H1 (cell line): ENCODE measurements at regions not wholly inside any gene's neighbourhood (a gene's known extent, or its start where the extent isn't known, plus 50 kb on each side); places are given as distances from the start of the nearest gene placed in this dataset.

Experiments
- CTCF ChIA-PET: fragments of 300-600 bp; sonication (Branson Sonifier 250); formaldehyde crosslinking; loops from one replicate; lab custom pipeline; 2021; ENCODE audit not compliant: partially characterized antibody; lab: Charles Lee
- POLR2A ChIA-PET: fragments of 300-600 bp; sonication (Branson Sonifier 250); formaldehyde crosslinking; loops from one replicate; lab custom pipeline; 2021; ENCODE audit warnings: inconsistent platforms; ENCODE audit not compliant: partially characterized antibody; lab: Charles Lee
- DNase-seq, 2 experiments: peaks; one replicate each; pipeline versions ENCODE4 v3.0.0 to v3.0.0-alpha.2; 2010 to 2022; ENCODE audit warnings: low spot score in 2 of 2, low read depth in 1 of 2, mixed read lengths in 1 of 2
- FAIRE-seq: peaks from 2 replicates; lab custom pipeline; 2011; peaks lifted over from hg19 to GRCh38; lab: Jason Lieb, UNC
- H2AFZ ChIP-seq: 2 replicates; pipeline ENCODE4 v1.8.1; 2012; ENCODE audit warnings: low read length, inconsistent platforms
- H2AK5ac ChIP-seq: 2 replicates; pipeline ENCODE4 v1.6.1; 2013; ENCODE audit warnings: low read depth, low read length
- H2BK120ac ChIP-seq: replicated peaks from 2 replicates; pipeline ENCODE3; 2013; ENCODE audit warnings: low read depth, low read length, inconsistent platforms
- H2BK12ac ChIP-seq: 2 replicates; pipeline ENCODE4 v1.6.1; 2013; ENCODE audit warnings: low read depth, low read length
- H2BK15ac ChIP-seq: 2 replicates; pipeline ENCODE4 v1.6.1; 2013; ENCODE audit warnings: low read length
- H2BK20ac ChIP-seq: 2 replicates; pipeline ENCODE4 v1.6.1; 2013; ENCODE audit warnings: low read length
- H2BK5ac ChIP-seq: 2 replicates; pipeline ENCODE4 v1.6.1; 2013; ENCODE audit warnings: low read depth, low read length
- H3K14ac ChIP-seq: 2 replicates; pipeline ENCODE4 v1.6.1; 2013; ENCODE audit warnings: inconsistent platforms; ENCODE audit not compliant: insufficient read length
- H3K18ac ChIP-seq: 2 replicates; pipeline ENCODE4 v1.6.1; 2013; ENCODE audit warnings: low read length; ENCODE audit errors: extremely low read depth
- H3K23ac ChIP-seq: 2 replicates; pipeline ENCODE4 v1.6.1; 2013; ENCODE audit warnings: inconsistent platforms; ENCODE audit not compliant: insufficient read length
- H3K23me2 ChIP-seq: 2 replicates; pipeline ENCODE4 v1.6.1; 2013; ENCODE audit warnings: low read depth, low read length
- H3K27ac ChIP-seq: 2 replicates; pipeline ENCODE4 v1.6.1; 2011; ENCODE audit warnings: low read depth, low read length, inconsistent platforms
- H3K27me3 ChIP-seq, 4 experiments: replicated peaks in 1 of 4; 1 replicate in 1 of 4; 2 replicates in 3 of 4; pipeline versions ENCODE4 v1.6.1 to v1.8.1; 2011 to 2013; ENCODE audit warnings: low read length in 3 of 4, mild to moderate bottlenecking in 3 of 4, inconsistent platforms in 2 of 4, mixed read lengths in 2 of 4, moderate library complexity in 1 of 4; ENCODE audit not compliant: control insufficient read depth in 3 of 4, insufficient read depth in 3 of 4; ENCODE audit errors: extremely low read depth in 1 of 4
- H3K36me3 ChIP-seq, 4 experiments: 2 replicates each; pipeline versions ENCODE4 v1.6.1 to v1.8.1; 2011 to 2013; ENCODE audit warnings: mild to moderate bottlenecking in 4 of 4, low read length in 3 of 4, moderate library complexity in 2 of 4, control low read depth in 1 of 4, inconsistent platforms in 1 of 4; ENCODE audit not compliant: insufficient read depth in 4 of 4, control insufficient read depth in 2 of 4
- H3K4ac ChIP-seq: replicated peaks from 2 replicates; pipeline ENCODE3; 2013; ENCODE audit warnings: low read length, low read depth, mixed read lengths, inconsistent platforms; ENCODE audit not compliant: insufficient read length
- H3K4me1 ChIP-seq, 4 experiments: replicated peaks in 1 of 4; 1 replicate in 1 of 4; 2 replicates in 3 of 4; pipeline versions ENCODE4 v1.6.1 to v1.8.1; 2011 to 2013; ENCODE audit warnings: low read length in 3 of 4, inconsistent platforms in 2 of 4, mixed read lengths in 1 of 4; ENCODE audit not compliant: insufficient read depth in 4 of 4, control insufficient read depth in 3 of 4
- H3K4me2 ChIP-seq, 2 experiments: 2 replicates each; pipeline versions ENCODE4 v1.6.1 to v1.8.1; 2011 to 2013; ENCODE audit warnings: low read depth in 2 of 2, low read length in 2 of 2, control low read depth in 1 of 2, inconsistent platforms in 1 of 2, mild to moderate bottlenecking in 1 of 2; ENCODE audit not compliant: insufficient read depth in 1 of 2
- H3K4me3 ChIP-seq, 4 experiments: fragments of 200-600, 300-600 bp in 1 of 4; sonication (generic), shearing (Covaris generic), sonication (Bioruptor Twin) in 1 of 4; 2 replicates each; pipeline versions ENCODE4 v1.5.1 to v1.8.1; 2011 to 2016; ENCODE audit warnings: low read length in 4 of 4, low read depth in 3 of 4, control low read depth in 2 of 4, inconsistent platforms in 2 of 4, mild to moderate bottlenecking in 2 of 4, mixed read lengths in 1 of 4, moderate library complexity in 1 of 4; ENCODE audit not compliant: insufficient read depth in 2 of 4; ENCODE audit errors: extremely low read depth in 1 of 4
- H3K56ac ChIP-seq: replicated peaks from 2 replicates; pipeline ENCODE3; 2013; ENCODE audit warnings: low read depth, mild to moderate bottlenecking, mixed read lengths, low read length, inconsistent platforms; ENCODE audit not compliant: insufficient read length
- H3K79me1 ChIP-seq: 2 replicates; pipeline ENCODE4 v1.6.1; 2013; ENCODE audit warnings: low read depth, low read length, control low read depth
- H3K79me2 ChIP-seq, 2 experiments: 2 replicates each; pipeline versions ENCODE4 v1.6.1 to v1.8.1; 2012 to 2013; ENCODE audit warnings: low read length in 2 of 2, mild to moderate bottlenecking in 2 of 2, inconsistent platforms in 1 of 2; ENCODE audit not compliant: insufficient read depth in 2 of 2, control insufficient read depth in 1 of 2
- H3K9ac ChIP-seq, 4 experiments: replicated peaks in 1 of 4; 1 replicate in 1 of 4; 2 replicates in 3 of 4; pipeline versions ENCODE4 v1.6.1 to v1.8.1; 2011 to 2013; ENCODE audit warnings: low read depth in 3 of 4, low read length in 3 of 4, control low read depth in 2 of 4, mild to moderate bottlenecking in 2 of 4, moderate library complexity in 2 of 4, inconsistent platforms in 1 of 4; ENCODE audit errors: extremely low read depth in 1 of 4
- H3K9me3 ChIP-seq, 2 experiments: 2 replicates each; pipeline versions ENCODE4 v1.6.1 to v1.8.1; 2012 to 2013; ENCODE audit warnings: mild to moderate bottlenecking in 2 of 2, moderate library complexity in 2 of 2, control low read depth in 1 of 2, inconsistent platforms in 1 of 2, low read depth in 1 of 2, low read length in 1 of 2, mixed read lengths in 1 of 2; ENCODE audit not compliant: insufficient read depth in 2 of 2
- H4K20me1 ChIP-seq, 2 experiments: replicated peaks in 1 of 2; 2 replicates each; pipeline versions ENCODE3 to v1.8.1; 2011 to 2013; ENCODE audit warnings: inconsistent platforms in 2 of 2, low read length in 2 of 2, mild to moderate bottlenecking in 1 of 2; ENCODE audit not compliant: insufficient read depth in 2 of 2, control insufficient read depth in 1 of 2
- H4K5ac ChIP-seq: 2 replicates; pipeline ENCODE4 v1.6.1; 2013; ENCODE audit warnings: low read length, low read depth, mixed read lengths, inconsistent platforms; ENCODE audit not compliant: insufficient read length
- H4K8ac ChIP-seq: 2 replicates; pipeline ENCODE4 v1.8.0; 2013; ENCODE audit warnings: mild to moderate bottlenecking, moderate library complexity, low read length, inconsistent platforms; ENCODE audit not compliant: insufficient read depth; ENCODE audit errors: extremely low read depth
- H4K91ac ChIP-seq: replicated peaks from 2 replicates; pipeline ENCODE3; 2013; ENCODE audit warnings: low read length, mixed read lengths, inconsistent platforms; ENCODE audit not compliant: insufficient read length
- CHD1 ChIP-seq: IDR thresholded peaks from 2 replicates; pipeline ENCODE4 v1.6.1; 2012; ENCODE audit warnings: low read depth, low read length, improper control_type of control experiment
- NANOG ChIP-seq: IDR thresholded peaks from 2 replicates; pipeline ENCODE4 v1.6.1; 2011; ENCODE audit warnings: low read length, low read depth, mild to moderate bottlenecking, inconsistent platforms; ENCODE audit not compliant: insufficient read depth, poor library complexity, severe bottlenecking
- WGBS, 2 experiments: shearing (Covaris generic) in 1 of 2; methylation state at CpG; one replicate each; pipeline versions ENCODE4 v1.1.6 to v1.1.7; 2013 to 2015; ENCODE audit warnings: low lambda C conversion rate in 2 of 2, mixed read lengths in 2 of 2, inconsistent platforms in 1 of 2, low coverage in 1 of 2, missing lambda C conversion rate in 1 of 2; ENCODE audit not compliant: insufficient replicate concordance in 2 of 2, insufficient coverage in 1 of 2, insufficient read length in 1 of 2; ENCODE audit errors: extremely low coverage in 1 of 2, missing lambda C conversion rate in 1 of 2; 5-methylcytosine and 5-hydroxymethylcytosine counted together

DNA sequence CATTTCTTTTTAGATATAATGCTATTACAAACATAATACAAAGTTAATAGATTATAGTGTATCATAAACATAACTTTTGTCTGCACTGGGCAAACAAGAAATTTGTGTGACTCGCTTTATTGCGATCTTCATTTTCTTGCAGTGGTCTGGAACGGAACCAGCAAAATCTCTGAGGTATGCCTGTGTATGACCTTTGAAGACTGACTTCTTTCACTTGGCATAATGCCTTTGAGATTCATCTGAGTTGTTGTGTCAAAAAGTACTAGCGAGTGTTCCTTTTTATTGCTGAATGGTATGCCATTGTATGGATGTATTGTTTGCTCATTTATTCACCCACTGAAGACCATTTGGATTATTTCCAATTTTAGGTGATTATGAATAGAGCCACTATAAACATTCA, 69.2 kb downstream of the TANC2 start:
- FAIRE-seq (no peak), DNase-seq (no peak)
- no peaks in the 10 kb centered on the region for H3K23me2 ChIP-seq
- POLR2A ChIA-PET: no interaction called here
- H3K23ac ChIP-seq: no peak overlapping the region
- H4K5ac ChIP-seq: no peak overlapping the region
- H3K9ac ChIP-seq: no peak overlapping the region
- no peaks in the 10 kb centered on the region for H3K79me1 ChIP-seq
- H3K4me3 ChIP-seq: no peak overlapping the region
- no peaks in the 10 kb centered on the region for H3K27me3 ChIP-seq
- no peak overlapping the region for H3K4me2 ChIP-seq
- 94% methylated on average over 4 of the region's 4 CpGs; no CpG with 5 or more reads in 1 of the 2 experiments for WGBS, 2 experiments
- H2BK120ac ChIP-seq: no peak overlapping the region
- CTCF ChIA-PET: no interaction called here
- no peaks in the 10 kb centered on the region for H4K20me1 ChIP-seq
- no peaks in the 10 kb centered on the region; a peak in 1 of 4 replicates for H3K79me2 ChIP-seq
- no peak overlapping the region for H3K4ac ChIP-seq
- H3K56ac ChIP-seq: no peak overlapping the region
- H2BK12ac ChIP-seq: no peak overlapping the region
- peaks cover 0 to 2% (median 0%) of the 10 kb centered on the region in 4 experiments; a peak in 1 of 7 replicates for H3K4me1 ChIP-seq
- no peak overlapping the region for H3K18ac ChIP-seq
- no peak overlapping the region for H2BK20ac ChIP-seq
- H2AK5ac ChIP-seq: no peak overlapping the region
- H3K36me3 ChIP-seq: no peaks in the 10 kb centered on the region
- no peaks in the 10 kb centered on the region for H3K9me3 ChIP-seq
- H3K27ac ChIP-seq: no peak overlapping the region
- no peak overlapping the region for H2BK15ac ChIP-seq
- no peak overlapping the region for H4K8ac ChIP-seq
- H2AFZ ChIP-seq: no peak overlapping the region
- no peak overlapping the region for H2BK5ac ChIP-seq
- H3K14ac ChIP-seq: no peak overlapping the region
- H4K91ac ChIP-seq: no peak overlapping the region
- TF ChIP-seq NANOG: no peak
- no peak for TF ChIP-seq CHD1
